SU-DHL-6 (cell line): ENCODE measurements at regions not wholly inside any gene's neighbourhood (a gene's known extent, or its start where the extent isn't known, plus 50 kb on each side); places are given as distances from the start of the nearest gene placed in this dataset.
"Not testable (repeated sequence)": the region's sequence is repeated elsewhere in the genome, so short reads cannot be mapped to it uniquely, and the experiment has no call there.

Experiments used
- EZH2phosphoT487 ChIP-seq: fragments of 200-600 bp; sonication (generic), shearing (Covaris generic); conservative IDR thresholded peaks from 2 replicates; pipeline ENCODE4 v1.6.1; 2018; ENCODE audit warnings: mild to moderate bottlenecking, antibody characterized with exemption, low read length, moderate library complexity, mixed read lengths
- TF ChIP-seq, protein P1 (sequence below): fragments of 200-600 bp; sonication (generic); IDR thresholded peaks from one replicate; pipeline ENCODE4 v1.5.1; 2017; ENCODE audit warnings: antibody characterized with exemption, mild to moderate bottlenecking, low read length, moderate library complexity; ENCODE audit not compliant: insufficient read depth, poor library complexity, severe bottlenecking

DNA sequence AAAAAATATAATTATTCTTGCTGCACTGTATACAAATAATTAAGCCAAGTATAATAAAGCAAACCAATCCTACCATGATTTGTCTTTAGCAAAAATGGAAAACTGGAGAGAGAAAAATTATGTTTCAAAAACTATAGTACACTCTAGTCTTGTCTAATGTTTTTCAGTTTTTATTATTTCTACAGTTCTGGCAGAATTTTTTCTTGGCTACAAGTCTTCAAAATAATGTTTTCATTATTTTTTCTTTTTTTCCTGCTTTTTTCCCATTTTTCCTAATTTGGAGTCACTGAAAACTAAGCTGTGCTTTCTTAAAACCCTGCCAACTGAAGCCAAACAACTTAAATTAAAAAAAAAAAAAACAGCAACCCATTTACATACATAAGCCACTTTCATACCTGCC lies 132.0 kb downstream of the RAMP3 start:
- TF ChIP-seq, protein P1, sequence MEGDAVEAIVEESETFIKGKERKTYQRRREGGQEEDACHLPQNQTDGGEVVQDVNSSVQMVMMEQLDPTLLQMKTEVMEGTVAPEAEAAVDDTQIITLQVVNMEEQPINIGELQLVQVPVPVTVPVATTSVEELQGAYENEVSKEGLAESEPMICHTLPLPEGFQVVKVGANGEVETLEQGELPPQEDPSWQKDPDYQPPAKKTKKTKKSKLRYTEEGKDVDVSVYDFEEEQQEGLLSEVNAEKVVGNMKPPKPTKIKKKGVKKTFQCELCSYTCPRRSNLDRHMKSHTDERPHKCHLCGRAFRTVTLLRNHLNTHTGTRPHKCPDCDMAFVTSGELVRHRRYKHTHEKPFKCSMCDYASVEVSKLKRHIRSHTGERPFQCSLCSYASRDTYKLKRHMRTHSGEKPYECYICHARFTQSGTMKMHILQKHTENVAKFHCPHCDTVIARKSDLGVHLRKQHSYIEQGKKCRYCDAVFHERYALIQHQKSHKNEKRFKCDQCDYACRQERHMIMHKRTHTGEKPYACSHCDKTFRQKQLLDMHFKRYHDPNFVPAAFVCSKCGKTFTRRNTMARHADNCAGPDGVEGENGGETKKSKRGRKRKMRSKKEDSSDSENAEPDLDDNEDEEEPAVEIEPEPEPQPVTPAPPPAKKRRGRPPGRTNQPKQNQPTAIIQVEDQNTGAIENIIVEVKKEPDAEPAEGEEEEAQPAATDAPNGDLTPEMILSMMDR: not testable (repeated sequence)
- not testable (repeated sequence) for TF ChIP-seq EZH2phosphoT487
